HFF-Myc (cell line): ENCODE measurements at regions not wholly inside any gene's neighbourhood (a gene's known extent, or its start where the extent isn't known, plus 50 kb on each side); places are given as distances from the start of the nearest gene placed in this dataset.
A peak's percentile ranks its signal among the peaks of the same experiment; 100 is the strongest.

Experiments used
- DNase-seq: peaks from one replicate; pipeline ENCODE4 v3.0.0-alpha.2; 2011; ENCODE audit warnings: low read depth; ENCODE audit errors: extremely low read depth
- H3K4me3 ChIP-seq: replicated peaks from 2 replicates; pipeline ENCODE4 v1.5.1; 2011; ENCODE audit warnings: low read depth, mild to moderate bottlenecking, control low read depth, low read length
- TF ChIP-seq, protein P1 (sequence below): IDR thresholded peaks from 2 replicates; pipeline ENCODE4 v1.5.1; 2012; ENCODE audit warnings: mild to moderate bottlenecking, low read depth, low read length, control low read depth; ENCODE audit errors: missing control alignments

DNA sequence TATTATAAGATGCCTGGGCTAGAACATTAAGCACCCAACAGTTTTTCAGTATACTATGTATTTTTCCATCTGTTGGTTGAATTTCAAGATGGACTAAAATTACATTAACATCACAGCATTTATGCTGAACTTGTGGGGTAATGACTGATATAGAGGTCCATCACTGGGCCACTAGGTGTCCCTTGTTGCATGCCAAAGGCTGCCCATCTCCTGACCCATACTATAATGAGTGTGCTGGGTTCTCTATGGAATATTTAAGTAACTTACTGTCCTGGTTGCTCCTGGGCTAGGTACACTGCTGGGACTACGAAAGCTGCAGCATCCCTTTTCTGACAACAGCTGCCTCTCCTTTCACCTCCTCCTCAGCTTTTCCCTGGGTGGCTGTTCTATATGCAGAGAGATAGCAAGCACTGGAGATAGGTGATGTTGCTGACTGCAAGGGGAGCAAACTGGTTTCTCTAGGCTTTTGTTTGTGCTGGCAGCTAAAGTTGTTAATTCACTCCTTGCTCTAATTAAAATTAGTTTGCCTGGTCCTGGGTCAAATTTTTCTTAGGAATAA lies 138.6 kb upstream of the TRHDE start:
- peak; percentile 4 for DNase-seq
- no peak overlapping the region for H3K4me3 ChIP-seq
- TF ChIP-seq, protein P1, sequence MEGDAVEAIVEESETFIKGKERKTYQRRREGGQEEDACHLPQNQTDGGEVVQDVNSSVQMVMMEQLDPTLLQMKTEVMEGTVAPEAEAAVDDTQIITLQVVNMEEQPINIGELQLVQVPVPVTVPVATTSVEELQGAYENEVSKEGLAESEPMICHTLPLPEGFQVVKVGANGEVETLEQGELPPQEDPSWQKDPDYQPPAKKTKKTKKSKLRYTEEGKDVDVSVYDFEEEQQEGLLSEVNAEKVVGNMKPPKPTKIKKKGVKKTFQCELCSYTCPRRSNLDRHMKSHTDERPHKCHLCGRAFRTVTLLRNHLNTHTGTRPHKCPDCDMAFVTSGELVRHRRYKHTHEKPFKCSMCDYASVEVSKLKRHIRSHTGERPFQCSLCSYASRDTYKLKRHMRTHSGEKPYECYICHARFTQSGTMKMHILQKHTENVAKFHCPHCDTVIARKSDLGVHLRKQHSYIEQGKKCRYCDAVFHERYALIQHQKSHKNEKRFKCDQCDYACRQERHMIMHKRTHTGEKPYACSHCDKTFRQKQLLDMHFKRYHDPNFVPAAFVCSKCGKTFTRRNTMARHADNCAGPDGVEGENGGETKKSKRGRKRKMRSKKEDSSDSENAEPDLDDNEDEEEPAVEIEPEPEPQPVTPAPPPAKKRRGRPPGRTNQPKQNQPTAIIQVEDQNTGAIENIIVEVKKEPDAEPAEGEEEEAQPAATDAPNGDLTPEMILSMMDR: no peak

DNA sequence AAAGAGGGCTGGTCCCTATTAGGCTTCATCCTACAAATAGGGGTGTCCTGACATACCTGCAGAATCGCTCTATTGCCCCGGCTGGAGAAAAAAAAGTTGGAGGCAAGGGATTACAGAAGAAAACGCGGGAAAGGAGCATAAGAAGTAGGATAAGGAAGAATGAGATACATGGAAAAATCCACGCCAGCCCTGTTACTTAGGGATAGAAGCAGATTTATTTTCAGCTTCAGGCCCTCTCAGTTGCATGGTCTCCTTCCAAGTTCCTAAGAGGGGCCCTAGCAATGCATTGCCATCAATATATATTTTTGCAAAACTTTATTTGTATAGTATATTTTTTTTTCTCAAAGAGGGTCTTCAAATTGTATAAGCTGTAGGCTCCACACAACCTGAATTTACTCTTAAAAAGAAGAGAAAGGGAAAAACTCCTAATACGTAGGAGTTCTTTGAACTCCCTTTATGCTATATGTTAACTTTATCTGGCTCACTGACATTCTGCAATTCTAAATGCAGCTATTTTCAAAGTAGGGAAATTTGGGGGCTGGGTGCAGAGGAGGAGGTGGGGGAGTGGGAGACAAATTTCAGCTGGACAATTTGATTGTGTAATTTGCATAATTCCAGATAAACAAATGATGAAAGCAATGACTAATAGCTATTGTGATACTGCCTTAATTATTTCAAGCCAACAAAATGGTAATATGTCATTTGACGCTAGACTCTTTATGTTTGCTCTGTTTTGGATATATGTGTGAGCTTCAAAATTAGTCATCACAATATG lies 137.7 kb upstream of the TRHDE start:
- no peak for DNase-seq
- TF ChIP-seq, protein P1: no peak
- H3K4me3 ChIP-seq: no peak overlapping the region

DNA sequence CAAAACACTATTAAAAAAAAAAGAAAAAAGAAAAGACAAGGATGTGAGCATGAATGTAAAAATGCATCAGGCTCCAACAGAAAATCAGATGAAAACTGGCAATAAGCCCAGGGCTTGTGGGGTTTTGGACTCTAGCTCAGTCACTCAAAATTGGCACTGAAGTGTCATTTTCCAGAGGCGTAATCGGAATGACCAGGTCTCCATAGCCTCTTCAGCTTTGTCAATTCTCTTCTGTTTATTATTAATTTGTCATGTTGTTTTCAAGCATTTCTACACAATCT lies 137.2 kb upstream of the TRHDE start:
- no peak for DNase-seq
- TF ChIP-seq, protein P1: no peak
- no peak overlapping the region for H3K4me3 ChIP-seq

- no peak overlapping the region for H3K4me3 ChIP-seq
- TF ChIP-seq, protein P1: no peak
- DNase-seq: no peak
Measured at GRCh38 chr12:72136792-72137191, 135.4 kb upstream of the TRHDE start.

- no peak overlapping the region for H3K4me3 ChIP-seq
- no peak for DNase-seq
- TF ChIP-seq, protein P1: no peak
Measured at GRCh38 chr12:72139411-72139810, 132.8 kb upstream of the TRHDE start.

DNA sequence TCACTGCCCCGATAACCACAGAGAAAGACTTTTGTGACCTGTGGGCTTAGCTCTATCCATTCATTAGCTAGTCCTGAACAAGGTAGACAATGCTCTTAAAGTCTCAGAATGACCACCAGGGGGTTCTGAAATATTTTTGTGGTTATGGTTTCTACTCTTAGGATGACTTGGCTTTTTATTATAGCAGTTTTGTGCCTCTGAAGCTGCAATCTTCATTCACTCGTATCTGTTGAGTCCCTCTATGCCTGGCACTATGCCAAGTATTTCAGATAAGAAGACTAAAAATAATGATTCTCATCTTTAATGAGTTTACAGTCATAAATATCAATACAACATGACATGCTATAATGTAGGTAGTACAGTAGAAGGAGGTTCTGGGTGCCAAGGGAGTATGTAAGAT lies 130.8 kb upstream of the TRHDE start:
- no peak overlapping the region for H3K4me3 ChIP-seq
- DNase-seq: peak; percentile 10
- TF ChIP-seq, protein P1: peak; percentile 30
